ENCODE measurements at regions not wholly inside any gene's neighbourhood (a gene's known extent, or its start where the extent isn't known, plus 50 kb on each side); places are given as distances from the start of the nearest gene placed in this dataset.

GRCh38 chr1:79974659-79975058 lies 968.1 kb upstream of the ADGRL4 start:
- 86% methylated on average over 7 of the region's 7 CpGs for WGBS
- Histone ChIP-seq H3K27me3 (ENCODE audit: control insufficient read depth in 4 of 4, insufficient read depth in 4 of 4, low read length in 3 of 4) (no peaks in the 10 kb centered on the region), H3K4me1 (ENCODE audit: control insufficient read depth in 4 of 4, insufficient read depth in 4 of 4, low read length in 3 of 4) (no peaks in the 10 kb centered on the region), H3K4me3 (ENCODE audit: low read depth in 1 of 3, low read length in 3 of 3) (no peak overlapping the region), H3K9me3 (ENCODE audit: control insufficient read depth in 4 of 4, low read length in 3 of 4) (no peaks in the 10 kb centered on the region), H3K9ac (ENCODE audit: low read depth in 1 of 2, low read length in 2 of 2) (no peak overlapping the region), H3K36me3 (ENCODE audit: control insufficient read depth in 4 of 4, insufficient read depth in 3 of 4, low read depth in 1 of 4, low read length in 3 of 4) (no peaks in the 10 kb centered on the region), H3K27ac (ENCODE audit: low read depth in 1 of 2, low read length in 2 of 2) (no peak overlapping the region)
- DNase-seq (ENCODE audit: low spot score) = no peak
- TF ChIP-seq REST (IDR thresholded peaks at IDR 0.05) = no peak
- TF ChIP-seq CTCF (IDR thresholded peaks at IDR 0.05; ENCODE audit: low read depth, low read length, missing input control) = no peak
- TF ChIP-seq TAF1 (conservative IDR thresholded peaks at IDR 0.05) = no peak
- TF ChIP-seq NR2F2 (IDR thresholded peaks at IDR 0.05) = no peak
- TF ChIP-seq HNF4A (conservative IDR thresholded peaks at IDR 0.05) = no peak
- no peak for TF ChIP-seq FOXA1 (IDR thresholded peaks at IDR 0.05)
- TF ChIP-seq JUND (IDR thresholded peaks at IDR 0.05) = no peak
- TF ChIP-seq SP1 (IDR thresholded peaks at IDR 0.05) = no peak
- no peak for TF ChIP-seq RAD21 (IDR thresholded peaks at IDR 0.05)
- no peak for TF ChIP-seq ATF3 (IDR thresholded peaks at IDR 0.05)
- TF ChIP-seq FOXA2 (IDR thresholded peaks at IDR 0.05) = no peak
- TF ChIP-seq GABPA (IDR thresholded peaks at IDR 0.05 in 1 of 2, conservative IDR thresholded peaks at IDR 0.05 in 1 of 2) = no peak
- no peak for TF ChIP-seq RXRA (IDR thresholded peaks at IDR 0.05)

- Histone ChIP-seq H3K9ac (ENCODE audit: low read depth in 1 of 2, low read length in 2 of 2) (no peak overlapping the region), H3K9me3 (ENCODE audit: control insufficient read depth in 4 of 4, low read length in 3 of 4) (no peaks in the 10 kb centered on the region), H3K36me3 (ENCODE audit: control insufficient read depth in 4 of 4, insufficient read depth in 3 of 4, low read depth in 1 of 4, low read length in 3 of 4) (no peaks in the 10 kb centered on the region), H3K4me3 (ENCODE audit: low read depth in 1 of 3, low read length in 3 of 3) (no peak overlapping the region), H3K27me3 (ENCODE audit: control insufficient read depth in 4 of 4, insufficient read depth in 4 of 4, low read length in 3 of 4) (no peaks in the 10 kb centered on the region), H3K27ac (ENCODE audit: low read depth in 1 of 2, low read length in 2 of 2) (no peak overlapping the region), H3K4me1 (ENCODE audit: control insufficient read depth in 4 of 4, insufficient read depth in 4 of 4, low read length in 3 of 4) (no peaks in the 10 kb centered on the region)
- 78% methylated on average over 2 of the region's 2 CpGs for WGBS
- DNase-seq (ENCODE audit: low spot score) = no peak
- TF ChIP-seq HNF4A (conservative IDR thresholded peaks at IDR 0.05) = no peak
- no peak for TF ChIP-seq FOXA2 (IDR thresholded peaks at IDR 0.05)
- no peak for TF ChIP-seq GABPA (IDR thresholded peaks at IDR 0.05 in 1 of 2, conservative IDR thresholded peaks at IDR 0.05 in 1 of 2)
- no peak for TF ChIP-seq JUND (IDR thresholded peaks at IDR 0.05)
- no peak for TF ChIP-seq NR2F2 (IDR thresholded peaks at IDR 0.05)
- TF ChIP-seq ATF3 (IDR thresholded peaks at IDR 0.05) = no peak
- TF ChIP-seq REST (IDR thresholded peaks at IDR 0.05) = no peak
- no peak for TF ChIP-seq EGR1 (IDR thresholded peaks at IDR 0.05; ENCODE audit: low read depth in 2 of 2)
- no peak for TF ChIP-seq SP1 (IDR thresholded peaks at IDR 0.05)
- TF ChIP-seq ZBTB33 (IDR thresholded peaks at IDR 0.05) = no peak
- no peak for TF ChIP-seq CTCF (IDR thresholded peaks at IDR 0.05; ENCODE audit: low read depth, low read length, missing input control)
- no peak for TF ChIP-seq TAF1 (conservative IDR thresholded peaks at IDR 0.05)
- no peak for TF ChIP-seq RAD21 (IDR thresholded peaks at IDR 0.05)
- no peak for TF ChIP-seq MAX (IDR thresholded peaks at IDR 0.05)
- no peak for TF ChIP-seq HNF4G (IDR thresholded peaks at IDR 0.05)
- TF ChIP-seq FOXA1 (IDR thresholded peaks at IDR 0.05) = no peak
Measured at GRCh38 chr1:79969886-79970285, 963.4 kb upstream of the ADGRL4 start.

Data from liver (tissue), 8 donors.